ENCODE measurements at regions not wholly inside any gene's neighbourhood (a gene's known extent, or its start where the extent isn't known, plus 50 kb on each side); places are given as distances from the start of the nearest gene placed in this dataset.
"Not testable (repeated sequence)": the region's sequence is repeated elsewhere in the genome, so short reads cannot be mapped to it uniquely, and the experiment has no call there.

DNA sequence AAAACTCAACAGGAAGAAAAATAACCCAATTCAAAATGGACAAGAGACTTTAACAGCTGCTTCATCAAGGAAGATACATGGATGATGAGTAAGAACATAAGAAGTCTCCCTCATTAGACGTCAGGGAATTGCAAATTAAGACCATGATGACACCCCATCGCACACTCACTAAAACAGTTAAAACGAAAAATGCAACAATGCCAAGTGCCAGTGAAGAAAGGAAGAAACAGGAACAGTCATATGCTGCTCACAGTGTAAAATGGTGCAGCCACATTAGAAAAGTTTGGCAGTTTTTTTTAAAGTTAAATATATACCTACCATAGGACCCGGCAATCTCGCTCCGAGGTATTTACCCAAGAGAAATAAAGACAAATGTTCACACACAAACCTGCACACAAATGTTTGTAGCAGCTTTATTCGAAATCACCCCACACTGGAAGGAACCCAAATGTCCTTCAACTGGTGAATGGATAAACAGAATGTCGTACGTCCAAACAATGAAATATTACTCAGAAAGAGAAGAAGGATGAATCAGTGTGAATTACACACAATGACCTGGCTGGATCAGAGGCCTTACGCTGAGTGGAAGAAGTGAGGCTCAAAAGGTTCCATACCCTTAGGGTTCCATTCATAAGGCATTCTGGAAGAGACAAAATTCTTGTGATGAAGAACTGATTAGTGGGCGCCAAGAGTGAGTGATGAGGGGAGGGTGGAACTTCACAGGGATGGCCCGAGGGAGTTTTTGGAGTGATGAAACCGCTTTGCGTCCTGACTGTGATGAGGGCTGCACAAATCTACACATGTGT, 110.3 kb downstream of the C16orf95 start:
- peak; percentile 96 for DNase-seq (ENCODE audit: low read depth)

- DNase-seq (ENCODE audit: low read depth): peak; percentile 79
Measured at GRCh38 chr16:87207509-87207908, 109.7 kb downstream of the C16orf95 start.

GRCh38 chr16:87207965-87208364, 109.2 kb downstream of the C16orf95 start:
- DNase-seq (ENCODE audit: low read depth): no peak

DNA sequence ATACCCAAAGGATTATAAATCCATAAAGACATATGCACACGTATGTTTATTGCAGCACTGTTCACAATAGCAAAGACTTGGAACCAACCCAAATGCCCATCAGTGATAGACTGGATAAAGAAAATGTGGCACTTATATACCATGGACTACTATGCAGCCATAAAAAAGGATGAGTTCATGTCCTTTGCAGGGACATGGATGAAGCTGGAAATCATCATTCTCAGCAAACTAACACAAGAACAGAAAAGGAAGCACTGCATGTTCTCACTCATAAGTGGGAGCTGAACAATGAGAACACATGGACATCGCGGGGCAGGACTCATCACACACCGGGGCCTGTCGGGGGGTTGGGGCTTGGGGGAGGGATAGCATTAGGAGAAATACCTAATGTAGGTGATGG, 108.2 kb downstream of the C16orf95 start:
- DNase-seq (ENCODE audit: low read depth): not testable (repeated sequence)

DNA sequence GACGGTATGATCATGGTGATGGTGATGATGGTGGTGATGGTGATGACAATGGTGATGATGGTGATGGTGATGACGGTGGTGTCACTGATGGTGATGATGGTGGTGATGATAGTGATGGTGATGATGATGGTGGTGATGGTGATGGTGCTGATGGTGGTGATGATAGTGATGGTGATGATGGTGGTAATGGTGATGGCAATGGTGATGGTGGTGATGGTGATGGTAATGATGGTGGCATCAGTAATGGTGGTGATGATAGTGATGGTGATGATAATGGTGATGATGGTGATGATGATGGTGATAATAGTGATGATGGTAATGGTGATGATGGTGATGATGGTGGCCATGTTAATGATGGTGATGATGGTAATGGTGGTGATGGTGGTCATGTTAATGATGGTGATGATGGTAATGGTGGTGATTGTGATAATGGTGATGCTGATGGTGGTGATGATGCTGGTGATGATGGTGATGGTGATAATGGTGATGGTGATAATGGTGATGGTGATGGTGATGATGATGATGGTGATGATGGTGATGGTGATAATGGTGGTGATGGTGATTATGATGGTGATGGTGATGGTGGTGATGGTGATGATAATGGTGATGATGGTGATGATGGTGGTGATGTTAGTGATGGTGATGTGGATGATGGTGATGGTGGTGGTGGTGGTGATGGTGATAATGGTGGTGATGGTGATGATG, 107.2 kb downstream of the C16orf95 start:
- DNase-seq (ENCODE audit: low read depth): no peak

GRCh38 chr16:87210894-87211293, 106.3 kb downstream of the C16orf95 start:
- DNase-seq (ENCODE audit: low read depth): peak; percentile 66

DNA sequence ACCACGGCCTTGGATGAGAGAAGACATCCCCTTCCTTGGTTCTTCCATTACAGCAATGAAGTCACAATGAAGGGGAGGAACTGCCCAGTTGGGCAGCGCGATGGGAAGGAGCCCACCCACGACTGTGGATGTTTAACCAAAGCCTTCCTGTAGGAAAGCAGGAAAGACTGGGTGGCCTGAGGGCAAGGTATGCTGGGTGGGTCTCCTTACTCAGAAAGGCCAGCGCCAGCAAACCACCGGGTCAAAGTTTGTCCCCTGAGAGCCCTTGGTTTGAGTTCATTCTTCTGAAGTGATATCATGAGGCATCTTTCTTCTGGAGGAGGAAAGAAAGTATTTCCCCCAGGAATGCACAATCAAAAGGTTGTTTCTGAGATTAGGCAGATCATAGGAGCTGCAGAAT, 105.2 kb downstream of the C16orf95 start:
- DNase-seq (ENCODE audit: low read depth): peak; percentile 61

DNA sequence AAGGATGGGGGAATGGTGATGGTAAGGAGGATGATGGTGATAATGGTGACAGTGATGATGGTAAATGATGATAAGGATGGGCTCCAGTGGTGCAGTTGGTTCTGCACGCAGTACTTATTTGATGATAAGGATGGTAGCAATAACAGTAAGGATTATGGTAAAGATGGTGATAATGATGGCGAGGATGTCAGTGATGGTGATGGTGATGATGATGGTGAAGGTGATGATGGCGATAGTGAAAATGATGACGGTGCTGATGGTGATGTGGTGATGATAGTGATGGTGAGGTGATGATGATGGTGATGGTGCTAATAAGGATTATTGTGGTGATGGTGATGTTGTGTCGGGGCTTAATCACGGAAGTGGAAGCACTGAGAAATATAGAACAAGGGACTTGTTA, 103.7 kb downstream of the C16orf95 start:
- no peak for DNase-seq (ENCODE audit: low read depth)

DNA sequence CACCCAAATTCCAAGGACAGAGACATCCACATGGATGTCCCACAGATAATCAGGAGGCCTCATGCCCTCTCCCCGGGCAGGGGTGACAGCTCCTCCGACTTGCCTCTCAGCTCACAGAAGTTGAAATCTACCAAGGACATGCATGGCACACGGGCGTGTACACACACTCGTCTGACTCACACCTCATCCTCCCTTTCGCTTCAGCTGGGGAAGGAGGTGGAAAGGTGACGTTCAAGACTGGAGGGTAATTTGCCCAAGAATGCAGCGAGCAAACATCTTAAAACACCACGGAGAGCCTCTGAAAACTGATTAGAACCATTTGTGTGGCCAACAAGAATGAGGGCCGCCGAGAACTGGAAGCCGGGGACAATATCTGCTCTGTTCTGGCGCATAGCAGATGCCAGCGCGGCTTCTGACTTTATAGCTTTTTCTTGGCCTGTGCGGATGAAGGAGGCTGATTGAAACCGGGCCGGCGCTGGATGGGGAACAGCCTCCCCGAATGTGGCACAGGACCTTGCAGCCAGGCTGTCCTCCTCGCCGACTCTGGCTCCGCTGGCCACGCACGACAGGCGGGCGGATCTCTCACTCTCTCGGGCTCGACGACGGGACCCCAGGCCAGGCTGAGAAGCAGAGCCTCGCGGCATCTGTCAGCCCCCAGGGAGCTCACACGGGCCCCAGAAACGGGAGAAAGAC, 100.9 kb downstream of the C16orf95 start:
- DNase-seq (ENCODE audit: low read depth): no peak

- peak; percentile 61 for DNase-seq (ENCODE audit: low read depth)
Measured at GRCh38 chr16:87216841-87217275, 100.3 kb downstream of the C16orf95 start.

- DNase-seq (ENCODE audit: low read depth): not testable (repeated sequence)
Measured at GRCh38 chr16:87217802-87218201, 99.4 kb downstream of the C16orf95 start.

DNA sequence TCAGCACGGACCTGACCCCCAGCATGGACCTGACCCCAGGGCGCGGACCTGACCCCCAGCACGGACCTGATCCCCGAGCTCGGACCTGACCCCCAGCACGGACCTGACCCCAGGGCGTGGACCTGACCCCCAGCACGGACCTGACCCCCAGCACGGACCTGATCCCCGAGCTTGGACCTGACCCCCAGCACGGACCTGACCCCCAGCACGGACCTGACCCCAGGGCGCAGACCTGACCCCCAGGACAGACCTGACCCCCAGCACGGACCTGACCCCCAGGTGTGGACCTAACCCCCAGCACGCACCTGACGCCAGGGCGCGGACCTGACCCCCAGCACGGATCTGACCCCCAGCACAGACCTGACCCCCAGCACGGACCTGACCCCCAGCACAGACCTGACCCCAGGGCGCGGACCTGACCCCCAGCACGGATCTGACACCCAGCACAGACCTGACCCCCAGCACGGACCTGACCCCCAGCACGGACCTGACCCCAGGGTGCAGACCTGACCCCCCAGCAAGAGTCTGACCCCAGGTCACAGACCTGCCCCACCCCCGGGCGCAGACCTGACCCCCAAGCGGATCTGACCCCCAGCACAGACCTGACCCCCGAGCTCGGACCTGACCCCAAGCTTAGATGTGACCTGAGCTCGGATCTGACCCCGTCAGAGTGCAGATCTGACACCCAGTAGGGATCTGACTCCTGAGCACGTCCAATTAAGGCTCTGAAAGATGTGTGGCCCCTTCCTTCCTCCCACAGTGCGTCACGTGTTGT, 98.7 kb downstream of the C16orf95 start:
- DNase-seq (ENCODE audit: low read depth): no peak

GRCh38 chr16:87219287-87219909, 97.8 kb downstream of the C16orf95 start:
- DNase-seq (ENCODE audit: low read depth): no peak

DNA sequence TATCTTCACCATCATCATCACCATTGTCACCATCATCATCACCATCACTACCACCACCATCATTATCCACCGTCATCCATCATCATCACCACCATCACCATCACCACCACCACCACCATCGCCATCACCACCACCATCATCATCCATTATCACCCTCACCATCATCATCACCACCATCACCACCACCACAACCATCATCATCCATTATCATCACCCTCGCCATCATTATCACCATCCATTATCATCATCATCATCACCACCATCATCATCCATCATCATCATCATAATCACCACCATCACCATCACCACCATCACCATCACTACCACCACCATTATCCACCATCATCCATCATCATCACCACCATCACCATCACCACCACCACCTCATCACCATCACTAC, 95.6 kb downstream of the C16orf95 start:
- no peak for DNase-seq (ENCODE audit: low read depth)

GRCh38 chr16:87222335-87222734, 94.9 kb downstream of the C16orf95 start:
- DNase-seq (ENCODE audit: low read depth): no peak

DNA sequence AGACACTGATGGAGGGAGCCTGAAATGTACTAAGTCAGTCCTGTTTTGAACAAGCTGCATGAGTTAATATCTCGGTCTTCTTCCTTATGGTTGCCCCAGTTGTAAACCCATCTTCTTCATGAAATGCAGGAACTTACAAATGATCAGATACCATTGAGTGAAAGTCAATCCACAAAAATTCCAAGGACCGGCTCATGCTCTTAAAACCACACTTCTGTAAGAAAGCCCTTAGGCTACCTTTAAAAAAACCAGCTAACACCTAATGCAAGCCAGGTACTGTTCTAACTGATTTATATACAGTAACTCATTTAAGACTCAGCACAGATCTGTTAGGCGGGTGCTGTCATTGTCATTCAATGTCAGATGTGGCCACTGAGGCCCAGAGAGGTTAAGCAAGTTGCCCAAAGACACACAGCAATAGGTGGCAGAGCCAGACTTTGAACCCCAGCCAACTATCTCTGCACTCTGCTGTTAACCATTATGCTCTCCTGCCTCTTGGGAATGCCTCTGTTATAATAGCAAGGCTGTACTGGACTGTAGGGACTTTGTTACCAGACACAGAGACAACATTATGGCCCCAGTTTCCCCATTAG, 93.4 kb downstream of the C16orf95 start:
- DNase-seq (ENCODE audit: low read depth): no peak

DNA sequence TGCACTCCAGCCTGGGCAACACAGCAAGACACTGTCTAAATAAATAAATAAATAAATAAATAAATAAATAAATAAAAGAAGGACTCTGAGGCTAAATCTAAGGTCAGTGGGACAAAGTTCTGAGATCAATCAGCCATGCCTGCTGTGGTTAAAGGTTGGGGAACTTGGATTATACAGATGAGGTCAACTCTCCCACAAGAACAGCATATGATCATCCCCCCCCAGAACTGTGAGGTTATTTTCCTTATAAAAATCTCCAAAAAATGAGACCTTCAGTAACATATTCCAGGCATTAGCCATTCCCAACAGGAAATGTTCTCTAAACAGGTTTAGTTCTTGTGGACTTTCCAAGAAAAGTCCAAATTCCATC, 90.3 kb downstream of the C16orf95 start:
- no peak for DNase-seq (ENCODE audit: low read depth)

DNA sequence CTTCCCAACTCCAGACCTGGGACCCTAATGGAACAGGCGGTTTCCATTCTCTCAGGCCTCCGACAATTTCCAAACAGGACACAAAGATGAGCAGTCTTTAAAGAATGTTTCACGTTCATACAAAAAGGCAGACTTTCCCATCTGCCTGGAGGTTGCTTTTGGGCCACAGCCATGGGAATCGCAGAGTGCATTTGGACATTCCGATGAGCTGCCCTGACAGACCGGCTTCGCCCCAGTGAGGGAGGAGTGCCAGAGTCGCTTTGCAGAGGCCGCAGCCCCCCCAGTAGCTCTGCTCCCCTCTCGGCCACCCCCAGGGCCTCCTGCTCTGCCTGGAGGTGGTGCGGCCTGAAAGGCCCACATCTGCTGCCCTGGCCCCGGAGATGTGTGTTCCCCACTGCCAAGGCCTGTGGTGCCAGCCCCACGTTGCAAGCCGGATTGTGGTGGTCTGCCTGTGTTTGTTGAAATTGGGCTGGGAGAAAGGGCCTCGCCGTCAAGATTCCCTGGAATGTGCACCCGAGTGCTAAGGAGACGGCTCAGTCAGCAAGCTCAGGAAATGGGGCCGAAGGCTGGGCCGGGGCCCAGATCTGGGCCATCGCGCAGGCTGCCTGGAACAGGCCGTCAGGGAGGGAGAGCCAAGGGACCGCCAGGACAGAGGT, 89.8 kb downstream of the C16orf95 start:
- DNase-seq (ENCODE audit: low read depth): peak; percentile 61

GRCh38 chr16:87228363-87228762, 88.8 kb downstream of the C16orf95 start:
- DNase-seq (ENCODE audit: low read depth): no peak

Data from ELR (cell line).